ENCODE measurements at regions not wholly inside any gene's neighbourhood (a gene's known extent, or its start where the extent isn't known, plus 50 kb on each side); places are given as distances from the start of the nearest gene placed in this dataset.

- no peak overlapping the region for H3K27ac ChIP-seq
- TF ChIP-seq EP300 (IDR thresholded peaks at IDR 0.05) (no peak), POLR2A (IDR thresholded peaks at IDR 0.05) (no peak)
- TF ChIP-seq, protein P1, sequence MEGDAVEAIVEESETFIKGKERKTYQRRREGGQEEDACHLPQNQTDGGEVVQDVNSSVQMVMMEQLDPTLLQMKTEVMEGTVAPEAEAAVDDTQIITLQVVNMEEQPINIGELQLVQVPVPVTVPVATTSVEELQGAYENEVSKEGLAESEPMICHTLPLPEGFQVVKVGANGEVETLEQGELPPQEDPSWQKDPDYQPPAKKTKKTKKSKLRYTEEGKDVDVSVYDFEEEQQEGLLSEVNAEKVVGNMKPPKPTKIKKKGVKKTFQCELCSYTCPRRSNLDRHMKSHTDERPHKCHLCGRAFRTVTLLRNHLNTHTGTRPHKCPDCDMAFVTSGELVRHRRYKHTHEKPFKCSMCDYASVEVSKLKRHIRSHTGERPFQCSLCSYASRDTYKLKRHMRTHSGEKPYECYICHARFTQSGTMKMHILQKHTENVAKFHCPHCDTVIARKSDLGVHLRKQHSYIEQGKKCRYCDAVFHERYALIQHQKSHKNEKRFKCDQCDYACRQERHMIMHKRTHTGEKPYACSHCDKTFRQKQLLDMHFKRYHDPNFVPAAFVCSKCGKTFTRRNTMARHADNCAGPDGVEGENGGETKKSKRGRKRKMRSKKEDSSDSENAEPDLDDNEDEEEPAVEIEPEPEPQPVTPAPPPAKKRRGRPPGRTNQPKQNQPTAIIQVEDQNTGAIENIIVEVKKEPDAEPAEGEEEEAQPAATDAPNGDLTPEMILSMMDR (IDR thresholded peaks at IDR 0.05) = no peak
Measured at GRCh38 chr10:7101451-7101850, 309.4 kb downstream of the SFMBT2 start.

GRCh38 chr10:7100032-7100702 is 310.7 kb downstream of the SFMBT2 start:
- WGBS, 3 donors = 36 to 45% (median 44%) methylated on average over 8 of the region's 8 CpGs
- no peaks in the 10 kb centered on the region for H3K27me3 ChIP-seq
- no peak overlapping the region for H3K27ac ChIP-seq
- no peaks in the 10 kb centered on the region for H3K36me3 ChIP-seq
- TF ChIP-seq, protein P1 (IDR thresholded peaks at IDR 0.05) = no peak
- TF ChIP-seq EP300 (IDR thresholded peaks at IDR 0.05) (no peak), POLR2A (IDR thresholded peaks at IDR 0.05) (no peak)
- H3K9me3 ChIP-seq = no peaks in the 10 kb centered on the region
- H3K4me1 ChIP-seq (ENCODE audit: insufficient read depth) = no peaks in the 10 kb centered on the region
- DNase-seq = no peak
- H3K4me3 ChIP-seq = no peak overlapping the region
- intact Hi-C loops (cut with DNase I) = no loop called here

More at GRCh38 chr10:7101451-7101850, 309.4 kb downstream of the SFMBT2 start:
- DNase-seq = no peak
- Histone ChIP-seq H3K36me3 (no peaks in the 10 kb centered on the region), H3K9me3 (no peaks in the 10 kb centered on the region), H3K4me3 (no peak overlapping the region), H3K4me1 (ENCODE audit: insufficient read depth) (no peaks in the 10 kb centered on the region), H3K27me3 (no peaks in the 10 kb centered on the region)
- intact Hi-C loops (cut with DNase I) = no loop called here
- 72% methylated on average over 5 of the region's 5 CpGs for WGBS, 3 donors

DNA sequence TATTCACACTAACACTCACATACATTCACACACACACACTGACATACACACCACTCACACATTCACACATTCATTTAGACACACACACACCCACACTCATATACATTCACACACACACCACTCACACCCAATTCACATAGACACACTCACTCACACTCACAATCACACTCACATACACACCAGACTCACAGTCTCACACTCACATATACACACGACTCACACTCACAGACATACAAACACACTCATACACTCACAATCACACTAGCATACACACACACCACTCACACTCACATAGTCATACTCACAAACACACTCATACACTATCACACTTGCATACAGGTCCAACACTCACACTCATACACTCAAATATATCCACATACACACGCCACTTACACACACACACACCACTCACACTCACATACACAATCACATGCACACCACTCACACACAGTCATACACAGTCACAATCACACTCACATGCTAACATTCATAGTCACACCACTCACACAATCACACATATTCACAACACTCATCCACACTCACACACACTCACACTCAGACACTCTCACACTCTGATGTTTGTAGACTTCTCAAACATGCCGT is 312.6 kb downstream of the SFMBT2 start:
- no peak for DNase-seq
- no peaks in the 10 kb centered on the region for H3K9me3 ChIP-seq
- 83 to 89% (median 88%) methylated on average over 3 of the region's 3 CpGs for WGBS, 3 donors
- H3K36me3 ChIP-seq = no peaks in the 10 kb centered on the region
- no peaks in the 10 kb centered on the region for H3K27me3 ChIP-seq
- TF ChIP-seq POLR2A (IDR thresholded peaks at IDR 0.05) = no peak
- TF ChIP-seq, protein P1 (IDR thresholded peaks at IDR 0.05) = no peak
- no peak for TF ChIP-seq EP300 (IDR thresholded peaks at IDR 0.05)
- H3K4me1 ChIP-seq (ENCODE audit: insufficient read depth) = no peaks in the 10 kb centered on the region
- intact Hi-C loops (cut with DNase I) = no loop called here
- no peak overlapping the region for H3K27ac ChIP-seq
- H3K4me3 ChIP-seq = no peak overlapping the region

DNA sequence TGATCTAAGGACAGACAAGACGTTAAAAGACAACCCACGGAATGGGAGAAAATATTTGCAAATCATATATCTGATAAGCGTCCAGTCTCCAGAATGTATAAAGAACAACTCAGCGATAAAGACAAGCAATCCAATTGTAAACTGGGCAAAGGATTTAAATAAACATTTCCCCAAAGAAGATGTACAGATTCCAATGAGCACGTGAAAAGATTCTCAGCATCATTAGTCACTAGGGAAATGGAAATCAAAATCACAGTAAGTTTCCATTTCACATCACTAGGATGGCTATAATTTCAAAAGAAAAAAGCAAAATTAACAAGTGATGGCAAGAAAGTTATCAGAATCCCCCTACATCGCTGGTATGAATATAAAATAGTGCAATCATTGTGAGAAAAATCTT is 316.1 kb downstream of the SFMBT2 start:
- H3K4me1 ChIP-seq (ENCODE audit: insufficient read depth) = no peaks in the 10 kb centered on the region
- no peak for DNase-seq
- H3K9me3 ChIP-seq = no peaks in the 10 kb centered on the region
- 65 to 75% (median 70%) methylated on average over 6 of the region's 6 CpGs for WGBS, 3 donors
- no peaks in the 10 kb centered on the region for H3K27me3 ChIP-seq
- no peaks in the 10 kb centered on the region for H3K36me3 ChIP-seq
- no peak for TF ChIP-seq EP300 (IDR thresholded peaks at IDR 0.05)
- TF ChIP-seq POLR2A (IDR thresholded peaks at IDR 0.05) = no peak
- TF ChIP-seq, protein P1 (IDR thresholded peaks at IDR 0.05) = no peak
- H3K4me3 ChIP-seq = no peak overlapping the region
- H3K27ac ChIP-seq = no peak overlapping the region
- intact Hi-C loops (cut with DNase I) = no loop called here
